Endothelial cell of umbilical vein (primary cell): ENCODE measurements at regions not wholly inside any gene's neighbourhood (a gene's known extent, or its start where the extent isn't known, plus 50 kb on each side); places are given as distances from the start of the nearest gene placed in this dataset.

ENCODE experiments used
- BruUV-seq: library from RNA; stranded (reverse); fragments of 400-500 nt; replicated peaks from 2 replicates; lab custom pipeline; 2021; lab: Mats Ljungman, UMichigan
- CTCF ChIA-PET: fragments of 300-600, 350-600 bp; sonication (Branson Sonifier 250); formaldehyde crosslinking; loops from one replicate; lab custom pipeline; 2021; ENCODE audit warnings: antibody characterized with exemption, inconsistent platforms; lab: Charles Lee
- POLR2A ChIA-PET: fragments of 300-600, 350-600 bp; sonication (Branson Sonifier 250); formaldehyde crosslinking; loops from one replicate; lab custom pipeline; 2021; ENCODE audit warnings: antibody characterized with exemption, inconsistent platforms; lab: Charles Lee
- DNase-seq: peaks from one replicate; pipeline ENCODE4 v3.0.0-alpha.2; 2011; ENCODE audit warnings: low read depth, low spot score
- FAIRE-seq: peaks from 2 replicates; lab custom pipeline; 2011; peaks lifted over from hg19 to GRCh38; lab: Jason Lieb, UNC
- H2AFZ ChIP-seq: 2 replicates; pipeline ENCODE4 v1.6.0; 2012; ENCODE audit warnings: low read depth, low read length, control low read depth, inconsistent platforms
- H3K27ac ChIP-seq: 2 replicates; pipeline ENCODE4 v1.5.1; 2011; ENCODE audit warnings: low read depth, mild to moderate bottlenecking, control low read depth, low read length, moderate library complexity; ENCODE audit not compliant: insufficient read depth
- H3K27me3 ChIP-seq, 2 experiments: 2 replicates each; pipeline versions ENCODE4 v1.6.0 to v1.6.1; 2011; ENCODE audit warnings: low read length in 2 of 2, mixed read lengths in 1 of 2; ENCODE audit not compliant: control insufficient read depth in 2 of 2, insufficient read depth in 2 of 2
- H3K36me3 ChIP-seq, 2 experiments: 2 replicates in 1 of 2; 3 replicates in 1 of 2; pipeline ENCODE4 v1.5.1; 2011; ENCODE audit warnings: low read length in 2 of 2, mild to moderate bottlenecking in 1 of 2, moderate library complexity in 1 of 2; ENCODE audit not compliant: control insufficient read depth in 2 of 2, insufficient read depth in 2 of 2; ENCODE audit errors: extremely low read depth in 1 of 2
- H3K4me1 ChIP-seq: 3 replicates; pipeline ENCODE4 v1.5.1; 2011; ENCODE audit warnings: mild to moderate bottlenecking, low read length; ENCODE audit not compliant: control insufficient read depth, insufficient read depth; ENCODE audit errors: extremely low read depth
- H3K4me2 ChIP-seq: 2 replicates; pipeline ENCODE4 v1.6.1; 2011; ENCODE audit warnings: low read length, control low read depth, mixed read lengths; ENCODE audit not compliant: insufficient read depth
- H3K4me3 ChIP-seq, 3 experiments: fragments of 200-600 bp in 1 of 3; sonication (generic), shearing (Covaris generic) in 1 of 3; replicated peaks in 1 of 3; 2 replicates each; pipeline ENCODE4 v1.5.1; 2011 to 2016; ENCODE audit warnings: control low read depth in 3 of 3, low read length in 3 of 3, mild to moderate bottlenecking in 2 of 3, inconsistent platforms in 1 of 3, low read depth in 1 of 3, moderate library complexity in 1 of 3; ENCODE audit not compliant: insufficient read depth in 1 of 3
- H3K79me2 ChIP-seq: 2 replicates; pipeline ENCODE4 v1.6.0; 2012; ENCODE audit warnings: low read length, inconsistent platforms; ENCODE audit not compliant: control insufficient read depth, insufficient read depth
- H3K9ac ChIP-seq: replicated peaks from 2 replicates; pipeline ENCODE3; 2011; ENCODE audit warnings: low read length, control low read depth; ENCODE audit not compliant: insufficient read depth; ENCODE audit errors: extremely low read depth
- H3K9me1 ChIP-seq: replicated peaks from 3 replicates; pipeline ENCODE4 v1.6.0; 2011; ENCODE audit warnings: mild to moderate bottlenecking, low read length; ENCODE audit not compliant: control insufficient read depth, insufficient read depth; ENCODE audit errors: extremely low read depth
- H3K9me3 ChIP-seq: replicated peaks from 2 replicates; pipeline ENCODE4 v1.5.1; 2012; ENCODE audit warnings: low read length, inconsistent platforms; ENCODE audit not compliant: control insufficient read depth, insufficient read depth
- H4K20me1 ChIP-seq: replicated peaks from 2 replicates; pipeline ENCODE3; 2011; ENCODE audit warnings: mild to moderate bottlenecking, low read length; ENCODE audit not compliant: control insufficient read depth, insufficient read depth; ENCODE audit errors: extremely low read depth
- EZH2 ChIP-seq: IDR thresholded peaks from 2 replicates; pipeline ENCODE4 v1.6.1; 2012; ENCODE audit warnings: borderline replicate concordance, low read depth, mild to moderate bottlenecking, moderate library complexity, low read length, inconsistent platforms; ENCODE audit not compliant: severe bottlenecking
- FOS ChIP-seq: IDR thresholded peaks from 2 replicates; pipeline ENCODE4 v1.6.1; 2011; ENCODE audit warnings: mild to moderate bottlenecking, low read length, moderate library complexity, borderline replicate concordance; ENCODE audit not compliant: insufficient read depth
- GATA2 ChIP-seq: IDR thresholded peaks from 2 replicates; pipeline ENCODE4 v1.7.0; 2011; ENCODE audit warnings: low read depth, mild to moderate bottlenecking, moderate library complexity, mixed read lengths, low read length; ENCODE audit not compliant: insufficient read length, insufficient read depth
- JUN ChIP-seq: IDR thresholded peaks from 2 replicates; pipeline ENCODE4 v1.6.1; 2011; ENCODE audit warnings: borderline replicate concordance, low read depth; ENCODE audit not compliant: insufficient read length, insufficient read depth
- MYC ChIP-seq: IDR thresholded peaks from one replicate; pipeline ENCODE4 v1.6.1; 2011; ENCODE audit warnings: mild to moderate bottlenecking, low read depth, low read length
- POLR2A ChIP-seq: IDR thresholded peaks from 2 replicates; pipeline ENCODE4 v1.6.1; 2012; ENCODE audit warnings: low read depth, mild to moderate bottlenecking, control low read depth, low read length
- POLR2AphosphoS5 ChIP-seq: IDR thresholded peaks from 2 replicates; pipeline ENCODE4 v1.6.1; 2012; ENCODE audit warnings: low read depth, mild to moderate bottlenecking, control low read depth, low read length, moderate library complexity; ENCODE audit not compliant: insufficient read depth
- dilution Hi-C: fragments of 300-500 bp; cut with MboI; formaldehyde crosslinking; loops from one replicate; pipeline ENCODE4 v1.15.0; 2019; ENCODE audit warnings: low sequenced_read_pairs; ENCODE audit not compliant: extremely low pct_ligation_motif_present
- intact Hi-C: fragments of 100-400 bp; cut with micrococcal nuclease; formaldehyde crosslinking; loops from one replicate; pipeline ENCODE4 v1.10.0; 2022
- TF ChIP-seq, protein P1 (sequence below): IDR thresholded peaks from 2 replicates; pipeline ENCODE4 v1.6.1; 2011; ENCODE audit not compliant: insufficient read depth, insufficient read length
- TF ChIP-seq, protein P2 (sequence below), 2 donors: IDR thresholded peaks; 1 replicate in 1 of 2; 2 replicates in 1 of 2; pipeline ENCODE4 v1.5.1; 2011; ENCODE audit warnings: low read length in 2 of 2, mild to moderate bottlenecking in 2 of 2, moderate library complexity in 2 of 2, control low read depth in 1 of 2, inconsistent platforms in 1 of 2, low read depth in 1 of 2; ENCODE audit not compliant: insufficient read depth in 1 of 2; ENCODE audit errors: extremely low read depth in 1 of 2

GRCh38 chr10:43006490-43006889 is 70.4 kb upstream of the RET start:
- intact Hi-C loops (no loop called here), dilution Hi-C loops (no loop called here)
- H3K9me3 ChIP-seq: no peaks in the 10 kb centered on the region
- H3K79me2 ChIP-seq: no peaks in the 10 kb centered on the region
- H3K27me3 ChIP-seq: no peaks in the 10 kb centered on the region
- no peak for FAIRE-seq
- H3K4me1 ChIP-seq: no peaks in the 10 kb centered on the region
- H2AFZ ChIP-seq: no peak overlapping the region
- no peak for DNase-seq
- no peak overlapping the region for H3K9ac ChIP-seq
- no TSS peak for BruUV-seq
- H3K9me1 ChIP-seq: no peaks in the 10 kb centered on the region
- no peaks in the 10 kb centered on the region for H3K36me3 ChIP-seq
- no peak overlapping the region for H3K4me3 ChIP-seq
- TF ChIP-seq POLR2AphosphoS5: no peak
- no peak for TF ChIP-seq GATA2
- TF ChIP-seq, protein P1, sequence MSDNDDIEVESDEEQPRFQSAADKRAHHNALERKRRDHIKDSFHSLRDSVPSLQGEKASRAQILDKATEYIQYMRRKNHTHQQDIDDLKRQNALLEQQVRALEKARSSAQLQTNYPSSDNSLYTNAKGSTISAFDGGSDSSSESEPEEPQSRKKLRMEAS: no peak
- TF ChIP-seq POLR2A: no peak
- TF ChIP-seq, protein P2, sequence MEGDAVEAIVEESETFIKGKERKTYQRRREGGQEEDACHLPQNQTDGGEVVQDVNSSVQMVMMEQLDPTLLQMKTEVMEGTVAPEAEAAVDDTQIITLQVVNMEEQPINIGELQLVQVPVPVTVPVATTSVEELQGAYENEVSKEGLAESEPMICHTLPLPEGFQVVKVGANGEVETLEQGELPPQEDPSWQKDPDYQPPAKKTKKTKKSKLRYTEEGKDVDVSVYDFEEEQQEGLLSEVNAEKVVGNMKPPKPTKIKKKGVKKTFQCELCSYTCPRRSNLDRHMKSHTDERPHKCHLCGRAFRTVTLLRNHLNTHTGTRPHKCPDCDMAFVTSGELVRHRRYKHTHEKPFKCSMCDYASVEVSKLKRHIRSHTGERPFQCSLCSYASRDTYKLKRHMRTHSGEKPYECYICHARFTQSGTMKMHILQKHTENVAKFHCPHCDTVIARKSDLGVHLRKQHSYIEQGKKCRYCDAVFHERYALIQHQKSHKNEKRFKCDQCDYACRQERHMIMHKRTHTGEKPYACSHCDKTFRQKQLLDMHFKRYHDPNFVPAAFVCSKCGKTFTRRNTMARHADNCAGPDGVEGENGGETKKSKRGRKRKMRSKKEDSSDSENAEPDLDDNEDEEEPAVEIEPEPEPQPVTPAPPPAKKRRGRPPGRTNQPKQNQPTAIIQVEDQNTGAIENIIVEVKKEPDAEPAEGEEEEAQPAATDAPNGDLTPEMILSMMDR (IDR thresholded peaks at IDR 0.05; ENCODE audit: extremely low read depth in 1 of 2, insufficient read depth in 1 of 2, low read depth in 1 of 2, low read length in 2 of 2): no peak
- TF ChIP-seq EZH2: no peak
- TF ChIP-seq MYC: no peak
- no peak for TF ChIP-seq FOS
- TF ChIP-seq JUN: no peak
- no peak overlapping the region for H3K27ac ChIP-seq
- POLR2A ChIA-PET: no interaction called here
- CTCF ChIA-PET: no interaction called here
- no peak overlapping the region for H3K4me2 ChIP-seq
- no peaks in the 10 kb centered on the region for H4K20me1 ChIP-seq
